K562 (cell line): ENCODE measurements at regions not wholly inside any gene's neighbourhood (a gene's known extent, or its start where the extent isn't known, plus 50 kb on each side); places are given as distances from the start of the nearest gene placed in this dataset.

Experiments
- ATAC-seq: fragments of 200-7000 bp; cut with Tn5 transposase; 3 replicates; pipeline ENCODE4 v1.9.1; 2020; ENCODE audit warnings: moderate library complexity
- BruUV-seq: library from RNA; stranded (reverse); fragments of 400-500 nt; replicated peaks from 2 replicates; lab custom pipeline; 2021; lab: Mats Ljungman, UMichigan
- CTCF ChIA-PET: fragments of 300-600 bp; formaldehyde crosslinking; extraction: SDS; loops from one replicate; lab custom pipeline; 2021; ENCODE audit warnings: low intra/inter-chr PET ratio; lab: Yijun Ruan, JAX
- POLR2A ChIA-PET: fragments of 300-600, 350-650 bp; sonication (Branson Sonifier 250); formaldehyde crosslinking; extraction: SDS; loops from one replicate; lab custom pipeline; 2021; ENCODE audit warnings: antibody characterized with exemption, inconsistent platforms; lab: Yijun Ruan, JAX
- DNase-seq, 4 experiments: peaks; one replicate each; pipeline versions ENCODE4 v3.0.0 to v3.0.0-alpha.2; 2011 to 2018; ENCODE audit warnings: low spot score in 3 of 4, mixed read lengths in 3 of 4; ENCODE audit errors: extremely low read depth in 1 of 4
- FAIRE-seq: peaks from 2 replicates; lab custom pipeline; 2011; peaks lifted over from hg19 to GRCh38; lab: Jason Lieb, UNC
- H2AFZ ChIP-seq: 2 replicates; pipeline ENCODE4 v1.6.0; 2011; ENCODE audit warnings: low read depth, low read length, control low read depth, inconsistent platforms
- H3K27ac ChIP-seq: fragments of 200-600 bp; 3 replicates; pipeline ENCODE4 v1.8.0; 2011; ENCODE audit warnings: low read depth, mild to moderate bottlenecking, control low read depth, inconsistent platforms, low read length, moderate library complexity, mixed read lengths; ENCODE audit errors: extremely low read depth
- H3K27me3 ChIP-seq, 2 experiments: fragments of 300-600 bp in 1 of 2; 2 replicates in 1 of 2; 3 replicates in 1 of 2; pipeline versions ENCODE4 v1.6.0 to v1.8.0; 2011; ENCODE audit warnings: inconsistent platforms in 2 of 2, low read length in 2 of 2, mild to moderate bottlenecking in 1 of 2, mixed read lengths in 1 of 2, moderate library complexity in 1 of 2; ENCODE audit not compliant: control insufficient read depth in 2 of 2, insufficient read depth in 2 of 2
- H3K36me3 ChIP-seq: fragments of 300-600 bp; 3 replicates; pipeline ENCODE4 v1.8.0; 2011; ENCODE audit warnings: mild to moderate bottlenecking, low read length, inconsistent platforms; ENCODE audit not compliant: control insufficient read depth, insufficient read depth
- H3K4me1 ChIP-seq, 2 experiments: fragments of 200-600 bp in 1 of 2; replicated peaks in 1 of 2; 2 replicates in 1 of 2; 3 replicates in 1 of 2; pipeline versions ENCODE4 v1.5.1 to v1.8.0; 2011; ENCODE audit warnings: inconsistent platforms in 2 of 2, low read length in 2 of 2, mild to moderate bottlenecking in 1 of 2, mixed read lengths in 1 of 2, moderate library complexity in 1 of 2; ENCODE audit not compliant: control insufficient read depth in 2 of 2, insufficient read depth in 2 of 2
- H3K4me2 ChIP-seq: 2 replicates; pipeline ENCODE4 v1.6.1; 2011; ENCODE audit warnings: low read length, control low read depth, inconsistent platforms, mixed read lengths; ENCODE audit not compliant: insufficient read depth
- H3K4me3 ChIP-seq: fragments of 200-600 bp; sonication (generic), shearing (Covaris generic); 2 replicates; pipeline ENCODE4 v1.5.1; 2016; ENCODE audit warnings: control low read depth, inconsistent platforms
- H3K79me2 ChIP-seq: fragments of 200-600 bp; 3 replicates; pipeline ENCODE4 v1.8.0; 2011; ENCODE audit warnings: low read length, inconsistent platforms; ENCODE audit not compliant: control insufficient read depth, insufficient read depth
- H3K9ac ChIP-seq, 2 experiments: 2 replicates each; pipeline versions ENCODE4 v1.6.0 to v1.6.1; 2011; ENCODE audit warnings: low read depth in 2 of 2, low read length in 2 of 2, control low read depth in 1 of 2, inconsistent platforms in 1 of 2, mild to moderate bottlenecking in 1 of 2, mixed read lengths in 1 of 2; ENCODE audit not compliant: insufficient read depth in 1 of 2
- H3K9me1 ChIP-seq: one replicate; pipeline ENCODE4 v1.6.0; 2011; ENCODE audit warnings: inconsistent platforms, mild to moderate bottlenecking, low read length, moderate library complexity; ENCODE audit not compliant: control insufficient read depth, insufficient read depth
- H3K9me3 ChIP-seq: replicated peaks from 2 replicates; pipeline ENCODE4 v1.5.1; 2011; ENCODE audit warnings: low read depth, low read length, inconsistent platforms; ENCODE audit not compliant: control insufficient read depth, insufficient read depth
- H4K20me1 ChIP-seq: replicated peaks from 2 replicates; pipeline ENCODE4 v1.6.1; 2011; ENCODE audit warnings: low read length, inconsistent platforms, mixed read lengths; ENCODE audit not compliant: control insufficient read depth, insufficient read depth
- CAMTA2 ChIP-seq: fragments of 250-450 bp; sonication (Bioruptor Pico); conservative IDR thresholded peaks from 2 replicates; pipeline ENCODE4 v1.5.1; 2022
- CBFA2T3 ChIP-seq: fragments of 450-650 bp; IDR thresholded peaks from 2 replicates; pipeline ENCODE4 v1.6.1; 2017
- PHF20 ChIP-seq: fragments of 450-650 bp; IDR thresholded peaks from 2 replicates; pipeline ENCODE4 v1.6.1; 2018; ENCODE audit not compliant: partially characterized antibody
- PTBP1 ChIP-seq: fragments of 200-400 bp; formaldehyde crosslinking; IDR thresholded peaks from 2 replicates; pipeline ENCODE4 v1.6.1; 2017; ENCODE audit warnings: low read depth, low read length
- SREBF2 ChIP-seq: sonication (generic); formaldehyde crosslinking; IDR thresholded peaks from 2 replicates; pipeline ENCODE4 v1.4.0; 2020; ENCODE audit warnings: mild to moderate bottlenecking, missing genetic modification reagents
- TCFL5 ChIP-seq: fragments of 250-450 bp; sonication (Bioruptor Pico); conservative IDR thresholded peaks from 2 replicates; pipeline ENCODE4 v1.6.1; 2021; ENCODE audit warnings: mild to moderate bottlenecking, moderate library complexity, matching md5 sums
- YY1 ChIP-seq, 3 experiments: IDR thresholded peaks; 2 replicates each; pipeline ENCODE4 v1.6.1; 2011; ENCODE audit warnings: low read length in 2 of 3, mild to moderate bottlenecking in 2 of 3, moderate library complexity in 2 of 3, borderline replicate concordance in 1 of 3, control low read depth in 1 of 3, low read depth in 1 of 3; ENCODE audit not compliant: insufficient read depth in 3 of 3, insufficient replicate concordance in 2 of 3, control insufficient read depth in 1 of 3, insufficient read length in 1 of 3; ENCODE audit errors: extremely low read depth in 1 of 3
- ZNF239 ChIP-seq: fragments of 250-450 bp; sonication (Bioruptor Pico); IDR thresholded peaks from 2 replicates; pipeline ENCODE4 v1.4.0; 2020; ENCODE audit warnings: mild to moderate bottlenecking
- ZNF274 ChIP-seq: IDR thresholded peaks from 2 replicates; pipeline ENCODE4 v1.6.1; 2011; ENCODE audit warnings: low read depth, mild to moderate bottlenecking, low read length, moderate library complexity, borderline replicate concordance
- WGBS: fragments of 100-300 bp; shearing (Covaris generic); methylation state at CpG from one replicate; pipeline ENCODE4 v1.1.6; 2016; ENCODE audit warnings: low coverage, mixed read lengths; ENCODE audit not compliant: insufficient coverage; ENCODE audit errors: missing lambda C conversion rate; 5-methylcytosine and 5-hydroxymethylcytosine counted together
- in situ Hi-C: fragments of 300-500 bp; cut with MboI; formaldehyde crosslinking; loops from 4 replicates; pipeline ENCODE4 v1.15.0; 2018; ENCODE audit warnings: inconsistent platforms, mixed read lengths
- intact Hi-C: fragments of 100-400 bp; cut with micrococcal nuclease; formaldehyde crosslinking; loops from 2 replicates; pipeline ENCODE4 v1.14.2; 2022
- TF ChIP-seq, protein P1 (sequence below): fragments of 450-650 bp; IDR thresholded peaks from 2 replicates; pipeline ENCODE4 v1.7.0; 2016; ENCODE audit warnings: borderline replicate concordance
- TF ChIP-seq, protein P2 (sequence below): fragments of 250-450 bp; sonication (Bioruptor Pico); IDR thresholded peaks from 2 replicates; pipeline ENCODE4 v1.8.0; 2022; ENCODE audit warnings: moderate library complexity, mild to moderate bottlenecking, inconsistent platforms

DNA sequence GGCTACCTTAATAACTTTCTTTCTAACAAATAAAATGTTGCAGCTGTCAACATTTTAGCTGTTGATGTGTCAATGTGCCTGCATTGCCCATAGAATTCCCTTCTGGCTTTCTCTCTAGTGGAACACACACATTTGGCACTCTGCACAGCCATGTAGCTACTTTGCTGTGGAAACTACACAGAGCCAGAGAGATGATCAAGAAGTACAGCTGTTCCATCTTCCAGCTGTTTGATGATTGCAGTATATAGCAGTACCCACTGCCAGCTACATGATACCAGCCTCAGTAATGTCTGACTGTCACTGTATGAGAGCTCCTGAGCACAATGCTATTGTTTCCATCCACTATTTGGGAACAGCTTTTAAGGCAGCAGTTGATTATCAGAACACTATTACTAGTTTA lies 843.0 kb downstream of the PCDH17 start (continued):
- TF ChIP-seq YY1 (IDR thresholded peaks at IDR 0.05; ENCODE audit: borderline replicate concordance in 1 of 3, control insufficient read depth in 1 of 3, extremely low read depth in 1 of 3, insufficient read depth in 3 of 3, insufficient read length in 1 of 3, insufficient replicate concordance in 2 of 3, low read depth in 1 of 3, low read length in 2 of 3) (no peak), CBFA2T3 (no peak), SREBF2 (CRISPR knock-in tag) (no peak), TCFL5 (CRISPR knock-in tag) (no peak), PTBP1 (no peak), CAMTA2 (CRISPR knock-in tag) (no peak), ZNF239 (no peak)
- TF ChIP-seq, protein P1, sequence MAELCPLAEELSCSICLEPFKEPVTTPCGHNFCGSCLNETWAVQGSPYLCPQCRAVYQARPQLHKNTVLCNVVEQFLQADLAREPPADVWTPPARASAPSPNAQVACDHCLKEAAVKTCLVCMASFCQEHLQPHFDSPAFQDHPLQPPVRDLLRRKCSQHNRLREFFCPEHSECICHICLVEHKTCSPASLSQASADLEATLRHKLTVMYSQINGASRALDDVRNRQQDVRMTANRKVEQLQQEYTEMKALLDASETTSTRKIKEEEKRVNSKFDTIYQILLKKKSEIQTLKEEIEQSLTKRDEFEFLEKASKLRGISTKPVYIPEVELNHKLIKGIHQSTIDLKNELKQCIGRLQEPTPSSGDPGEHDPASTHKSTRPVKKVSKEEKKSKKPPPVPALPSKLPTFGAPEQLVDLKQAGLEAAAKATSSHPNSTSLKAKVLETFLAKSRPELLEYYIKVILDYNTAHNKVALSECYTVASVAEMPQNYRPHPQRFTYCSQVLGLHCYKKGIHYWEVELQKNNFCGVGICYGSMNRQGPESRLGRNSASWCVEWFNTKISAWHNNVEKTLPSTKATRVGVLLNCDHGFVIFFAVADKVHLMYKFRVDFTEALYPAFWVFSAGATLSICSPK, result no peak
- TF ChIP-seq, all 486 proteins: peak for 0

DNA sequence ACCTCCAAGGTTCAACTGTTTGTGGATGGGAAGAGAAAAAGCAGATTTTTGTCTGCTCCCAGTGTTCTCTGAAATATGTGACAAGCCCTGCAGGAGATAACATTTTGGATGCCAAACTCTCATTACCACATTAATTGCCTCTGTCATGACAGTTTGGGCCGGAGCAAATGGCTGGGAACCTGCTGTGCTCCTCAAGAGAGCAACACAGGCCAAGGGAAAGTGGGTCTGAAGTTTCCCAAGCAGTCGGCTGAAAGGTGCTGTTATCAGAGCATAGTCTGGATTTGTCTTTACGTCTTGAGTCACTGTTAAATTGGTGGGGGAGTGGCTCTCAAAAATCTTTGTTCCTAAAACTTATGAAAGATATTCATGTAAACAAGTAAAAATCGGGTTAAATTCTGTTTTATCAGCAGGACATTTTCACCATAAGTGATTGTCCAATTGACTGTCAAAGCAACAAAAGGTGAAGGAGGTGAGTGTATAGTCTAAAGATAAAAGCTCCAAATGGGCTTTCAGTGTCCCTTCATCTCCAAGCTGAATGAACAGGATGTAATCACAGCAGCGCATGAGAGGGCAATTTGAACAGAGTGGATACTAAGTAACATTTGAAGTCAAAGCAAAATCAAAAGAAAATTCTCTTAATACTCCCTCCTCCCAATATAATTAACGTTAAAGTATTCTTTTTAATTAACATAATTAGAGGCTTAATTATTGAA lies 844.8 kb downstream of the PCDH17 start:
- no peaks in the 10 kb centered on the region for H3K9me1 ChIP-seq
- intact Hi-C loops, result no loop called here
- BruUV-seq, result no TSS peak
- ChIA-PET CTCF (no interaction called here), POLR2A (no interaction called here)
- H3K27ac ChIP-seq, result no peak overlapping the region
- WGBS, result 2% methylated on average over 6 of the region's 6 CpGs
- no peaks in the 10 kb centered on the region for H3K36me3 ChIP-seq
- no peak overlapping the region for H3K4me3 ChIP-seq
- ATAC-seq (no peak), FAIRE-seq (no peak), DNase-seq (no peak)
- H3K79me2 ChIP-seq, result no peaks in the 10 kb centered on the region
- H4K20me1 ChIP-seq, result no peaks in the 10 kb centered on the region
- H3K9ac ChIP-seq, result no peak overlapping the region
- H3K27me3 ChIP-seq, result no peaks in the 10 kb centered on the region
- no peaks in the 10 kb centered on the region for H3K4me1 ChIP-seq
- no peak overlapping the region for H3K4me2 ChIP-seq
- H2AFZ ChIP-seq, result no peak overlapping the region
- H3K9me3 ChIP-seq, result no peaks in the 10 kb centered on the region
- in situ Hi-C loops, result no loop called here
- TF ChIP-seq PHF20 (no peak), ZNF274 (no peak)
- TF ChIP-seq, protein P2, sequence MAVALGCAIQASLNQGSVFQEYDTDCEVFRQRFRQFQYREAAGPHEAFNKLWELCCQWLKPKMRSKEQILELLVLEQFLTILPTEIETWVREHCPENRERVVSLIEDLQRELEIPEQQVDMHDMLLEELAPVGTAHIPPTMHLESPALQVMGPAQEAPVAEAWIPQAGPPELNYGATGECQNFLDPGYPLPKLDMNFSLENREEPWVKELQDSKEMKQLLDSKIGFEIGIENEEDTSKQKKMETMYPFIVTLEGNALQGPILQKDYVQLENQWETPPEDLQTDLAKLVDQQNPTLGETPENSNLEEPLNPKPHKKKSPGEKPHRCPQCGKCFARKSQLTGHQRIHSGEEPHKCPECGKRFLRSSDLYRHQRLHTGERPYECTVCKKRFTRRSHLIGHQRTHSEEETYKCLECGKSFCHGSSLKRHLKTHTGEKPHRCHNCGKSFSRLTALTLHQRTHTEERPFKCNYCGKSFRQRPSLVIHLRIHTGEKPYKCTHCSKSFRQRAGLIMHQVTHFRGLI (CRISPR knock-in tag), result no peak
